ENCODE measurements at regions not wholly inside any gene's neighbourhood (a gene's known extent, or its start where the extent isn't known, plus 50 kb on each side); places are given as distances from the start of the nearest gene placed in this dataset.

GRCh38 chr4:12712648-12713339, 771.3 kb downstream of the RAB28 start:
- Histone ChIP-seq H3K9me3 (no peaks in the 10 kb centered on the region), H3K4me3 (no peak overlapping the region), H3K36me3 (no peaks in the 10 kb centered on the region), H3K27me3 (no peaks in the 10 kb centered on the region), H3K27ac (no peak overlapping the region), H3K4me1 (no peaks in the 10 kb centered on the region)
- DNase-seq = no peak
- TF ChIP-seq CTCF (IDR thresholded peaks at IDR 0.05) = no peak
- ATAC-seq = no peak
- intact Hi-C loops (cut with DNase I) = no loop called here

GRCh38 chr4:12707381-12708175, 776.6 kb downstream of the RAB28 start:
- Histone ChIP-seq H3K9me3 (no peaks in the 10 kb centered on the region), H3K27me3 (no peaks in the 10 kb centered on the region), H3K36me3 (no peaks in the 10 kb centered on the region), H3K27ac (no peak overlapping the region), H3K4me1 (no peaks in the 10 kb centered on the region), H3K4me3 (no peak overlapping the region)
- no peak for ATAC-seq
- no peak for DNase-seq
- no peak for TF ChIP-seq CTCF (IDR thresholded peaks at IDR 0.05)
- intact Hi-C loops (cut with DNase I) = no loop called here

GRCh38 chr4:12703036-12703435, 781.1 kb downstream of the RAB28 start:
- ATAC-seq (no peak), DNase-seq (no peak)
- Histone ChIP-seq H3K4me3 (no peak overlapping the region), H3K27me3 (no peaks in the 10 kb centered on the region), H3K4me1 (no peaks in the 10 kb centered on the region), H3K36me3 (no peaks in the 10 kb centered on the region), H3K9me3 (no peaks in the 10 kb centered on the region), H3K27ac (no peak overlapping the region)
- no peak for TF ChIP-seq CTCF (IDR thresholded peaks at IDR 0.05)
- intact Hi-C loops (cut with DNase I) = no loop called here

DNA sequence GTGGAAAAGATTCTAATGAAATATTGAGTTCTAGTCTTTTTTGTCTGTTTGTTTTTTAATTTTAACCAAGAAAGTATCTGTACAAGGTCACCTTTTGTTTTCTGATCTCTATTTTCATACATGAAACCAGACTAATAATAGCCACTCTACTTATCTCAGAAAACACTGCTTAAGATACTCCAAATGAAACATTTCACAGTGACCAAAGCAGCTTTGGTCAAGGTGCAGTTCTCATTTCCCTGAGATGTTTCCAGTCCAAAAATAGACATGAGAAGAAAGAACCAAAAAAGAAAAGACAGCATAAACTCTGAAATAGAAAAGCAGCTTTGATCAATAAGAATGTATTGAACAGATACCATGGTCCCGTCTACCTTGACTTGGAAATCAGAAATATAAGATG, 782.8 kb downstream of the RAB28 start:
- Histone ChIP-seq H3K27me3 (no peaks in the 10 kb centered on the region), H3K27ac (no peak overlapping the region), H3K4me3 (no peak overlapping the region), H3K9me3 (no peaks in the 10 kb centered on the region), H3K4me1 (no peaks in the 10 kb centered on the region), H3K36me3 (no peaks in the 10 kb centered on the region)
- intact Hi-C loops (cut with DNase I) = no loop called here
- ATAC-seq (no peak), DNase-seq (no peak)
- TF ChIP-seq CTCF (IDR thresholded peaks at IDR 0.05) = no peak

DNA sequence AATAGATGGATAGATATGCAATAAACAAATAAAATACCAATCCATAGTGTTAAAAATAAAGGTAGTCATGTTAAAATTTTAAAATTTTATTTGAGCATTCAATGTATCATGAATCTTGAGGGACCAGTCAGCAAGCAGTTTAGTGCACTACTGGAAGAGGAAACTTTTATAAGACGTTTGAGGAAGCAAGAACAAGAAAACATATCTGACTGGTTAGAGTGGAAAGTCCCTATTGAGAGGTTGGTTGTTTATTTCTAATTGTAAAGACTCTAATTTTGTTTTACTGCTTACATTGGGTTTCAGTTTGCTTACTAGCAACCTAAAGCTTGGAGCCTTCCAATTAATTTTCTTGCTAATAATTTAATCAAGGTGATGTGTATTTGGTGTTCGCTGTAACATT, 786.2 kb downstream of the RAB28 start:
- TF ChIP-seq CTCF (IDR thresholded peaks at IDR 0.05) = no peak
- no peaks in the 10 kb centered on the region for H3K4me1 ChIP-seq
- DNase-seq = no peak
- no peak overlapping the region for H3K27ac ChIP-seq
- intact Hi-C loops (cut with DNase I) = no loop called here
- no peaks in the 10 kb centered on the region for H3K36me3 ChIP-seq
- H3K9me3 ChIP-seq = no peaks in the 10 kb centered on the region
- no peak overlapping the region for H3K4me3 ChIP-seq
- no peaks in the 10 kb centered on the region for H3K27me3 ChIP-seq
- no peak for ATAC-seq

All from upper lobe of right lung (tissue), 1 donor.